Heart left ventricle (tissue), 16 donors: ENCODE measurements at regions not wholly inside any gene's neighbourhood (a gene's known extent, or its start where the extent isn't known, plus 50 kb on each side); places are given as distances from the start of the nearest gene placed in this dataset.

ENCODE experiments used
- ATAC-seq, 4 donors: fragments of 200-7000 bp; cut with Tn5 transposase; one replicate each; pipeline ENCODE4 v1.9.1; 2020 to 2022; ENCODE audit warnings: moderate library complexity in 4 of 4, mild to moderate bottlenecking in 3 of 4, moderate number of reproducible peaks in 1 of 4
- DNase-seq, 5 donors: peaks; one replicate each; pipeline ENCODE4 v3.0.0-alpha.2; 2020
- H3K27ac ChIP-seq, 12 donors: fragments of 200-600 bp; sonication (generic) in 4 of 12; one replicate each; pipeline versions ENCODE4 v1.5.0 to v1.8.0; 2016 to 2022; ENCODE audit warnings: mild to moderate bottlenecking in 2 of 12
- H3K27me3 ChIP-seq, 9 donors: fragments of 200-600 bp; sonication (generic) in 2 of 9; one replicate each; pipeline versions ENCODE4 v1.5.1 to v1.8.0; 2016 to 2022; ENCODE audit warnings: mild to moderate bottlenecking in 3 of 9
- H3K36me3 ChIP-seq, 9 donors: fragments of 200-600 bp; sonication (generic) in 2 of 9; one replicate each; pipeline versions ENCODE4 v1.5.0 to v1.8.0; 2018 to 2022; ENCODE audit warnings: mild to moderate bottlenecking in 2 of 9
- H3K4me1 ChIP-seq, 12 donors: fragments of 200-600 bp; sonication (generic) in 4 of 12; one replicate each; pipeline versions ENCODE4 v1.5.0 to v1.8.0; 2016 to 2022; ENCODE audit warnings: mild to moderate bottlenecking in 3 of 12
- H3K4me3 ChIP-seq, 12 donors: fragments of 200-600 bp; sonication (generic) in 4 of 12; one replicate each; pipeline versions ENCODE4 v1.5.0 to v1.8.0; 2017 to 2022; ENCODE audit warnings: mild to moderate bottlenecking in 9 of 12, moderate library complexity in 4 of 12
- H3K9me3 ChIP-seq, 12 donors: fragments of 200-600 bp; sonication (generic) in 4 of 12; one replicate each; pipeline versions ENCODE4 v1.5.0 to v1.8.0; 2016 to 2022; ENCODE audit warnings: mild to moderate bottlenecking in 1 of 12
- CTCF ChIP-seq, 12 donors: fragments of 200-600 bp; sonication (generic) in 4 of 12; IDR thresholded peaks; one replicate each; pipeline versions ENCODE4 v1.5.0 to v1.8.0; 2018 to 2022; ENCODE audit warnings: antibody characterized with exemption in 12 of 12, mild to moderate bottlenecking in 5 of 12
- POLR2A ChIP-seq, 2 donors: fragments of 450-650 bp; IDR thresholded peaks; one replicate each; pipeline ENCODE4 v1.6.1; 2017; ENCODE audit warnings: antibody characterized with exemption in 2 of 2, mild to moderate bottlenecking in 2 of 2, moderate library complexity in 2 of 2
- WGBS, 4 donors: extraction: QIAGEN DNeasy Blood & Tissue Kit in 2 of 4; methylation state at CpG; one replicate each; pipeline versions ENCODE4 v1.1.5 to v1.1.7; 2013 to 2018; 5-methylcytosine and 5-hydroxymethylcytosine counted together
- intact Hi-C, 10 donors: fragments of 100-400 bp; cut with DNase I; formaldehyde crosslinking; loops; one replicate each; pipeline versions ENCODE4 v1.11.1 to v1.14.2; 2022
- donor health status: ischemic (EF 13 %, LVEDD 7.1; RV severe dilation, severe dysfunction).
- donor health status: healthy with polysubstance abuse.
- donor health status: DM: no; HTN: yes; CAD: no.
- donor health status: DM: no; HTN: no; CAD: no.
- donor health status: ischemic (EF 25% LVEDD 6.9; RV normal size, moderate dysfunction).
- donor health status: ischemic (EF 25% LVEDD 5.7; RV mildly dilated, moderate dysfunction).
- donor health status: healthy.
- donor health status: DM: yes; HTN: yes; CAD: no.
- donor health status: ischemic (EF 35%, LVEDD 5.7; RV mildly dilated, moderate dysfunction).
- donor health status: nonischemic (EF 11% LVEDD 7.7; RV severe dilation, severe dysfunction).
- donor health status: DM: yes; HTN: yes; CAD: no.
- donor health status: PGD.
- donor health status: ischemic (EF 29% LVEDD 5.4; RV normal size, mild dysfunction).
- donor health status: nonischemic (EF 23%, LVEDD 6.1; RV moderate dilation, normal function).

GRCh38 chr11:106398502-106399075, 321.1 kb downstream of the AASDHPPT start:
- peaks cover 0 to 4% (median 0%) of the 10 kb centered on the region in 12 donors for H3K4me1 ChIP-seq
- DNase-seq (no peak), ATAC-seq (no peak)
- H3K36me3 ChIP-seq, result no peaks in the 10 kb centered on the region
- TF ChIP-seq POLR2A (IDR thresholded peaks at IDR 0.05), result no peak
- TF ChIP-seq CTCF (IDR thresholded peaks at IDR 0.05), result no peak
- peaks cover 0 to 11% (median 0%) of the 10 kb centered on the region in 12 donors for H3K9me3 ChIP-seq
- H3K4me3 ChIP-seq, result no peak overlapping the region
- H3K27ac ChIP-seq, result no peak overlapping the region
- no peaks in the 10 kb centered on the region for H3K27me3 ChIP-seq
- intact Hi-C loops, result no loop called here
- 52 to 56% (median 56%) methylated on average over 5 of the region's 5 CpGs for WGBS, 4 donors

GRCh38 chr11:106399076-106399511, 321.6 kb downstream of the AASDHPPT start:
- H3K27ac ChIP-seq, result no peak overlapping the region
- peak in 2 of 4 donors; percentile 74 to 80 for ATAC-seq
- TF ChIP-seq CTCF (IDR thresholded peaks at IDR 0.05), result no peak
- no peak for TF ChIP-seq POLR2A (IDR thresholded peaks at IDR 0.05)

GRCh38 chr11:106399624-106400023, 322.2 kb downstream of the AASDHPPT start:
- H3K4me3 ChIP-seq, result no peak overlapping the region
- no peaks in the 10 kb centered on the region for H3K36me3 ChIP-seq
- no peak overlapping the region for H3K27ac ChIP-seq
- no peaks in the 10 kb centered on the region for H3K27me3 ChIP-seq
- ATAC-seq (no peak), DNase-seq (no peak)
- peaks cover 0 to 11% (median 0%) of the 10 kb centered on the region in 12 donors for H3K9me3 ChIP-seq
- intact Hi-C loops, result no loop called here
- H3K4me1 ChIP-seq, result peaks cover 0 to 4% (median 0%) of the 10 kb centered on the region in 12 donors
- WGBS, 4 donors, result 88 to 93% (median 89%) methylated on average over 4 of the region's 4 CpGs
- TF ChIP-seq CTCF (IDR thresholded peaks at IDR 0.05), result no peak
- TF ChIP-seq POLR2A (IDR thresholded peaks at IDR 0.05), result no peak

More at GRCh38 chr11:106399076-106399511, 321.6 kb downstream of the AASDHPPT start:
- Histone ChIP-seq H3K27me3 (no peaks in the 10 kb centered on the region), H3K4me1 (peaks cover 0 to 4% (median 0%) of the 10 kb centered on the region in 12 donors), H3K36me3 (no peaks in the 10 kb centered on the region), H3K9me3 (peaks cover 0 to 11% (median 0%) of the 10 kb centered on the region in 12 donors), H3K4me3 (no peak overlapping the region)
- peak in 4 of 5 donors; percentile 8 to 59 (median 48) for DNase-seq
- intact Hi-C loops, result no loop called here
- 69 to 77% (median 73%) methylated on average over 3 of the region's 3 CpGs for WGBS, 4 donors

GRCh38 chr11:106400949-106401570, 323.6 kb downstream of the AASDHPPT start:
- ATAC-seq (no peak), DNase-seq (no peak)
- intact Hi-C loops, result no loop called here
- no peak for TF ChIP-seq POLR2A (IDR thresholded peaks at IDR 0.05)
- TF ChIP-seq CTCF (IDR thresholded peaks at IDR 0.05), result no peak
- Histone ChIP-seq H3K27ac (no peak overlapping the region), H3K27me3 (no peaks in the 10 kb centered on the region), H3K4me3 (no peak overlapping the region), H3K9me3 (peaks cover 0 to 6% (median 0%) of the 10 kb centered on the region in 12 donors), H3K36me3 (no peaks in the 10 kb centered on the region), H3K4me1 (peaks cover 0 to 4% (median 0%) of the 10 kb centered on the region in 12 donors)
- WGBS, 4 donors, result 86 to 88% (median 88%) methylated on average over 5 of the region's 5 CpGs
